GM12878 (cell line): ENCODE measurements at regions not wholly inside any gene's neighbourhood (a gene's known extent, or its start where the extent isn't known, plus 50 kb on each side); places are given as distances from the start of the nearest gene placed in this dataset.

Source experiments
- CBFB ChIP-seq: IDR thresholded peaks from 2 replicates; pipeline ENCODE4 v1.6.1; 2016; ENCODE audit warnings: antibody characterized with exemption, low read depth
- CREM ChIP-seq: IDR thresholded peaks from 2 replicates; pipeline ENCODE4 v1.6.1; 2014; ENCODE audit warnings: antibody characterized with exemption, low read depth
- ESRRA ChIP-seq: IDR thresholded peaks from 2 replicates; pipeline ENCODE4 v1.6.1; 2012; ENCODE audit warnings: mild to moderate bottlenecking, low read length, improper control_type of control experiment
- GATAD2B ChIP-seq: fragments of 450-650 bp; conservative IDR thresholded peaks from 2 replicates; pipeline ENCODE4 v1.6.1; 2017; ENCODE audit warnings: low read depth, mild to moderate bottlenecking, moderate library complexity
- HDAC6 ChIP-seq: fragments of 200-600 bp; sonication (generic); IDR thresholded peaks from one replicate; pipeline ENCODE4 v1.8.0; 2017; ENCODE audit warnings: antibody characterized with exemption; ENCODE audit not compliant: unreplicated experiment
- IRF4 ChIP-seq: IDR thresholded peaks from 2 replicates; pipeline ENCODE4 v1.6.1; 2011; ENCODE audit warnings: low read depth, low read length
- NR2F1 ChIP-seq: fragments of 450-650 bp; conservative IDR thresholded peaks from 2 replicates; pipeline ENCODE4 v1.6.1; 2017; ENCODE audit warnings: mild to moderate bottlenecking
- PAX5 ChIP-seq: IDR thresholded peaks from 2 replicates; pipeline ENCODE4 v1.6.1; 2011; ENCODE audit warnings: low read depth, low read length, borderline replicate concordance
- RAD51 ChIP-seq: fragments of 450-650 bp; IDR thresholded peaks from 2 replicates; pipeline ENCODE4 v1.6.1; 2016; ENCODE audit warnings: moderate library complexity, mild to moderate bottlenecking, inconsistent platforms
- STAT1 ChIP-seq: fragments of 450-650 bp; conservative IDR thresholded peaks from 2 replicates; pipeline ENCODE4 v1.6.1; 2014; ENCODE audit warnings: antibody characterized with exemption, mild to moderate bottlenecking
- YBX1 ChIP-seq: fragments of 450-650 bp; IDR thresholded peaks from 2 replicates; pipeline ENCODE4 v1.6.1; 2016; ENCODE audit warnings: antibody characterized with exemption
- TF ChIP-seq, protein P1 (sequence below): fragments of 450-650 bp; IDR thresholded peaks from 2 replicates; pipeline ENCODE4 v1.6.1; 2016; ENCODE audit warnings: mild to moderate bottlenecking, moderate library complexity, borderline replicate concordance
- TF ChIP-seq, protein P2 (sequence below): fragments of 450-650 bp; IDR thresholded peaks from 2 replicates; pipeline ENCODE4 v1.6.1; 2017; ENCODE audit warnings: antibody characterized with exemption, mild to moderate bottlenecking, moderate library complexity
- TF ChIP-seq, protein P3 (sequence below): IDR thresholded peaks from 2 replicates; pipeline ENCODE4 v1.6.1; 2012; ENCODE audit warnings: mild to moderate bottlenecking, low read depth, low read length

DNA sequence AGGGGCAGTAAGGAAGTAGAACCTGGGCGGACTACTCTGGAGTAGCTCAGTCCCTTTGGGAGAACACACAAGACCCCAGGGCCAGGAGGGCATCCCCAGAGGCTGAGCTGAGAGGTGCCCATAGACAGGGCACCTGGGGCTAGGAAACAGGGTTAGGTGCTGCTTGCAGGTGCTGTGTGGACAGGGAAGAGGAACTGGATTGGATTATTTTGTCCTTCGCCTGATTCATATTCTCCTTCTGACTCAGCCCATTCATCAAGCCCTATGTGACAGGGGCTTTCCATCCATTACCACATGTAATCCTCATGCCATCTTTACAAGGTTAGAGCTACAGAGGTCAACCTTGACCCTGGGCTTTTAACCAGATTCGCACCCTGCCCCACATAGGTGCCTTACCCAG, 183.9 kb downstream of the C1orf94 start (continued):
- TF ChIP-seq, protein P1, sequence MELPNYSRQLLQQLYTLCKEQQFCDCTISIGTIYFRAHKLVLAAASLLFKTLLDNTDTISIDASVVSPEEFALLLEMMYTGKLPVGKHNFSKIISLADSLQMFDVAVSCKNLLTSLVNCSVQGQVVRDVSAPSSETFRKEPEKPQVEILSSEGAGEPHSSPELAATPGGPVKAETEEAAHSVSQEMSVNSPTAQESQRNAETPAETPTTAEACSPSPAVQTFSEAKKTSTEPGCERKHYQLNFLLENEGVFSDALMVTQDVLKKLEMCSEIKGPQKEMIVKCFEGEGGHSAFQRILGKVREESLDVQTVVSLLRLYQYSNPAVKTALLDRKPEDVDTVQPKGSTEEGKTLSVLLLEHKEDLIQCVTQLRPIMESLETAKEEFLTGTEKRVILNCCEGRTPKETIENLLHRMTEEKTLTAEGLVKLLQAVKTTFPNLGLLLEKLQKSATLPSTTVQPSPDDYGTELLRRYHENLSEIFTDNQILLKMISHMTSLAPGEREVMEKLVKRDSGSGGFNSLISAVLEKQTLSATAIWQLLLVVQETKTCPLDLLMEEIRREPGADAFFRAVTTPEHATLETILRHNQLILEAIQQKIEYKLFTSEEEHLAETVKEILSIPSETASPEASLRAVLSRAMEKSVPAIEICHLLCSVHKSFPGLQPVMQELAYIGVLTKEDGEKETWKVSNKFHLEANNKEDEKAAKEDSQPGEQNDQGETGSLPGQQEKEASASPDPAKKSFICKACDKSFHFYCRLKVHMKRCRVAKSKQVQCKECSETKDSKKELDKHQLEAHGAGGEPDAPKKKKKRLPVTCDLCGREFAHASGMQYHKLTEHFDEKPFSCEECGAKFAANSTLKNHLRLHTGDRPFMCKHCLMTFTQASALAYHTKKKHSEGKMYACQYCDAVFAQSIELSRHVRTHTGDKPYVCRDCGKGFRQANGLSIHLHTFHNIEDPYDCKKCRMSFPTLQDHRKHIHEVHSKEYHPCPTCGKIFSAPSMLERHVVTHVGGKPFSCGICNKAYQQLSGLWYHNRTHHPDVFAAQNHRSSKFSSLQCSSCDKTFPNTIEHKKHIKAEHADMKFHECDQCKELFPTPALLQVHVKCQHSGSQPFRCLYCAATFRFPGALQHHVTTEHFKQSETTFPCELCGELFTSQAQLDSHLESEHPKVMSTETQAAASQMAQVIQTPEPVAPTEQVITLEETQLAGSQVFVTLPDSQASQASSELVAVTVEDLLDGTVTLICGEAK: no peak
- TF ChIP-seq CREM: peak; percentile 87
- TF ChIP-seq IRF4: peak; percentile 99
- TF ChIP-seq ESRRA: peak; percentile 89; the same call in 1 of the 2 replicates
- peak; percentile 88; the same call in 1 of the 2 replicates for TF ChIP-seq PAX5
- peak; percentile 98 for TF ChIP-seq NR2F1
- TF ChIP-seq GATAD2B: peak; percentile 84
- TF ChIP-seq, protein P2, sequence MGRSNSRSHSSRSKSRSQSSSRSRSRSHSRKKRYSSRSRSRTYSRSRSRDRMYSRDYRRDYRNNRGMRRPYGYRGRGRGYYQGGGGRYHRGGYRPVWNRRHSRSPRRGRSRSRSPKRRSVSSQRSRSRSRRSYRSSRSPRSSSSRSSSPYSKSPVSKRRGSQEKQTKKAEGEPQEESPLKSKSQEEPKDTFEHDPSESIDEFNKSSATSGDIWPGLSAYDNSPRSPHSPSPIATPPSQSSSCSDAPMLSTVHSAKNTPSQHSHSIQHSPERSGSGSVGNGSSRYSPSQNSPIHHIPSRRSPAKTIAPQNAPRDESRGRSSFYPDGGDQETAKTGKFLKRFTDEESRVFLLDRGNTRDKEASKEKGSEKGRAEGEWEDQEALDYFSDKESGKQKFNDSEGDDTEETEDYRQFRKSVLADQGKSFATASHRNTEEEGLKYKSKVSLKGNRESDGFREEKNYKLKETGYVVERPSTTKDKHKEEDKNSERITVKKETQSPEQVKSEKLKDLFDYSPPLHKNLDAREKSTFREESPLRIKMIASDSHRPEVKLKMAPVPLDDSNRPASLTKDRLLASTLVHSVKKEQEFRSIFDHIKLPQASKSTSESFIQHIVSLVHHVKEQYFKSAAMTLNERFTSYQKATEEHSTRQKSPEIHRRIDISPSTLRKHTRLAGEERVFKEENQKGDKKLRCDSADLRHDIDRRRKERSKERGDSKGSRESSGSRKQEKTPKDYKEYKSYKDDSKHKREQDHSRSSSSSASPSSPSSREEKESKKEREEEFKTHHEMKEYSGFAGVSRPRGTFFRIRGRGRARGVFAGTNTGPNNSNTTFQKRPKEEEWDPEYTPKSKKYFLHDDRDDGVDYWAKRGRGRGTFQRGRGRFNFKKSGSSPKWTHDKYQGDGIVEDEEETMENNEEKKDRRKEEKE: no peak
- TF ChIP-seq YBX1: no peak
- TF ChIP-seq, protein P3, sequence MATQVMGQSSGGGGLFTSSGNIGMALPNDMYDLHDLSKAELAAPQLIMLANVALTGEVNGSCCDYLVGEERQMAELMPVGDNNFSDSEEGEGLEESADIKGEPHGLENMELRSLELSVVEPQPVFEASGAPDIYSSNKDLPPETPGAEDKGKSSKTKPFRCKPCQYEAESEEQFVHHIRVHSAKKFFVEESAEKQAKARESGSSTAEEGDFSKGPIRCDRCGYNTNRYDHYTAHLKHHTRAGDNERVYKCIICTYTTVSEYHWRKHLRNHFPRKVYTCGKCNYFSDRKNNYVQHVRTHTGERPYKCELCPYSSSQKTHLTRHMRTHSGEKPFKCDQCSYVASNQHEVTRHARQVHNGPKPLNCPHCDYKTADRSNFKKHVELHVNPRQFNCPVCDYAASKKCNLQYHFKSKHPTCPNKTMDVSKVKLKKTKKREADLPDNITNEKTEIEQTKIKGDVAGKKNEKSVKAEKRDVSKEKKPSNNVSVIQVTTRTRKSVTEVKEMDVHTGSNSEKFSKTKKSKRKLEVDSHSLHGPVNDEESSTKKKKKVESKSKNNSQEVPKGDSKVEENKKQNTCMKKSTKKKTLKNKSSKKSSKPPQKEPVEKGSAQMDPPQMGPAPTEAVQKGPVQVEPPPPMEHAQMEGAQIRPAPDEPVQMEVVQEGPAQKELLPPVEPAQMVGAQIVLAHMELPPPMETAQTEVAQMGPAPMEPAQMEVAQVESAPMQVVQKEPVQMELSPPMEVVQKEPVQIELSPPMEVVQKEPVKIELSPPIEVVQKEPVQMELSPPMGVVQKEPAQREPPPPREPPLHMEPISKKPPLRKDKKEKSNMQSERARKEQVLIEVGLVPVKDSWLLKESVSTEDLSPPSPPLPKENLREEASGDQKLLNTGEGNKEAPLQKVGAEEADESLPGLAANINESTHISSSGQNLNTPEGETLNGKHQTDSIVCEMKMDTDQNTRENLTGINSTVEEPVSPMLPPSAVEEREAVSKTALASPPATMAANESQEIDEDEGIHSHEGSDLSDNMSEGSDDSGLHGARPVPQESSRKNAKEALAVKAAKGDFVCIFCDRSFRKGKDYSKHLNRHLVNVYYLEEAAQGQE: no peak
- TF ChIP-seq HDAC6: no peak
- TF ChIP-seq CBFB: peak; percentile 73; the same call in 1 of the 2 replicates
- TF ChIP-seq RAD51: no peak
- no peak for TF ChIP-seq STAT1
